Lower leg skin (tissue), 4 donors: ENCODE measurements at regions not wholly inside any gene's neighbourhood (a gene's known extent, or its start where the extent isn't known, plus 50 kb on each side); places are given as distances from the start of the nearest gene placed in this dataset.

Experiments
- DNase-seq, 2 donors: peaks; one replicate each; pipeline ENCODE4 v3.0.0-alpha.2; 2019; ENCODE audit warnings: low spot score in 2 of 2
- H3K4me3 ChIP-seq: fragments of 200-600 bp; sonication (generic); 2 replicates; pipeline ENCODE4 v1.5.1; 2017; ENCODE audit warnings: mild to moderate bottlenecking, low read depth; ENCODE audit not compliant: poor library complexity, severe bottlenecking
- CTCF ChIP-seq, 3 donors: fragments of 450-650 bp; IDR thresholded peaks; one replicate each; pipeline ENCODE4 v1.5.1; 2016; ENCODE audit warnings: antibody characterized with exemption in 3 of 3, mild to moderate bottlenecking in 3 of 3, moderate library complexity in 2 of 3
- POLR2A ChIP-seq, 2 donors: fragments of 450-650 bp; IDR thresholded peaks; one replicate each; pipeline ENCODE4 v1.6.1; 2016 to 2017; ENCODE audit warnings: antibody characterized with exemption in 2 of 2, mild to moderate bottlenecking in 1 of 2, moderate library complexity in 1 of 2
- WGBS, 2 donors: methylation state at CpG; one replicate each; pipeline ENCODE4 v1.1.5; 2018; 5-methylcytosine and 5-hydroxymethylcytosine counted together
- intact Hi-C: fragments of 100-400 bp; cut with DNase I; formaldehyde crosslinking; loops from one replicate; pipeline ENCODE4 v1.15.0; 2023; ENCODE audit warnings: low total_unique reads

- intact Hi-C loops, result loop anchor here (10.0 kb wide), 2 partner anchors 461 to 761 kb away; no protein-coding TSS in a partner anchor
- no peak overlapping the region for H3K4me3 ChIP-seq
- WGBS, 2 donors, result 35 to 42% methylated on average over 8 of the region's 8 CpGs
- peak; percentile 56 to 93 for DNase-seq
- TF ChIP-seq POLR2A (IDR thresholded peaks at IDR 0.05) (no peak), CTCF (IDR thresholded peaks at IDR 0.05) (no peak)
These were observed 213.4 kb upstream of the GATA6 start for GRCh38 chr18:21955757-21956652.

GRCh38 chr18:21958263-21958662, 211.1 kb upstream of the GATA6 start:
- no peak overlapping the region for H3K4me3 ChIP-seq
- intact Hi-C loops, result loop anchor here (10.0 kb wide), 2 partner anchors 463 to 763 kb away; no protein-coding TSS in a partner anchor
- DNase-seq, result peak in 1 of 2 donors; percentile 36
- TF ChIP-seq POLR2A (IDR thresholded peaks at IDR 0.05), result no peak
- no peak for TF ChIP-seq CTCF (IDR thresholded peaks at IDR 0.05)
- 80% methylated on average over 8 of the region's 8 CpGs for WGBS, 2 donors

GRCh38 chr18:21958707-21959450, 210.5 kb upstream of the GATA6 start:
- TF ChIP-seq CTCF (IDR thresholded peaks at IDR 0.05) (no peak), POLR2A (IDR thresholded peaks at IDR 0.05) (no peak)
- peak in 1 of 2 donors; percentile 52 for DNase-seq
- H3K4me3 ChIP-seq, result no peak overlapping the region
- intact Hi-C loops, result loop anchor here (10.0 kb wide), 2 partner anchors 464 to 764 kb away; no protein-coding TSS in a partner anchor
- 68% methylated on average over 5 of the region's 5 CpGs for whole genome bisulfite sequencing, 2 donors

GRCh38 chr18:21960189-21960588, 209.2 kb upstream of the GATA6 start:
- intact Hi-C loops, result no loop called here
- TF ChIP-seq POLR2A (IDR thresholded peaks at IDR 0.05), result no peak
- no peak for TF ChIP-seq CTCF (IDR thresholded peaks at IDR 0.05)
- DNase-seq, result peak in 1 of 2 donors; percentile 39
- 31% methylated on average over 8 of the region's 8 CpGs for WGBS, 2 donors
- no peak overlapping the region for H3K4me3 ChIP-seq

- no peak overlapping the region for H3K4me3 ChIP-seq
- intact Hi-C loops, result no loop called here
- TF ChIP-seq POLR2A (IDR thresholded peaks at IDR 0.05) (no peak), CTCF (IDR thresholded peaks at IDR 0.05) (no peak)
- WGBS, 2 donors, result 85 to 86% methylated on average over 5 of the region's 5 CpGs
- peak in 1 of 2 donors; percentile 49 for DNase-seq
These were observed 206.1 kb upstream of the GATA6 start for GRCh38 chr18:21963336-21963735.
